Gastrocnemius medialis (tissue), 4 donors: ENCODE measurements at regions not wholly inside any gene's neighbourhood (a gene's known extent, or its start where the extent isn't known, plus 50 kb on each side); places are given as distances from the start of the nearest gene placed in this dataset.

Experiments used
- CTCF ChIP-seq, 5 experiments: fragments of 450-650 bp in 3 of 5; fragments of 200-600 bp in 2 of 5; sonication (generic) in 2 of 5; IDR thresholded peaks in 4 of 5; conservative IDR thresholded peaks in 1 of 5; 1 replicate in 4 of 5; 2 replicates in 1 of 5; pipeline ENCODE4 v1.5.1; 2016 to 2019; ENCODE audit warnings: antibody characterized with exemption in 5 of 5, mild to moderate bottlenecking in 3 of 5, moderate library complexity in 3 of 5
- POLR2A ChIP-seq, 2 donors: fragments of 450-650 bp; IDR thresholded peaks; one replicate each; pipeline ENCODE4 v1.6.1; 2017; ENCODE audit warnings: antibody characterized with exemption in 2 of 2, mild to moderate bottlenecking in 2 of 2, moderate library complexity in 2 of 2

- TF ChIP-seq CTCF (IDR thresholded peaks at IDR 0.05 in 4 of 5, conservative IDR thresholded peaks at IDR 0.05 in 1 of 5) (no peak), POLR2A (IDR thresholded peaks at IDR 0.05) (no peak)
Observed at GRCh38 chr1:55575571-55576279, 360.6 kb upstream of the USP24 start.
